ENCODE measurements at regions not wholly inside any gene's neighbourhood (a gene's known extent, or its start where the extent isn't known, plus 50 kb on each side); places are given as distances from the start of the nearest gene placed in this dataset.

DNA sequence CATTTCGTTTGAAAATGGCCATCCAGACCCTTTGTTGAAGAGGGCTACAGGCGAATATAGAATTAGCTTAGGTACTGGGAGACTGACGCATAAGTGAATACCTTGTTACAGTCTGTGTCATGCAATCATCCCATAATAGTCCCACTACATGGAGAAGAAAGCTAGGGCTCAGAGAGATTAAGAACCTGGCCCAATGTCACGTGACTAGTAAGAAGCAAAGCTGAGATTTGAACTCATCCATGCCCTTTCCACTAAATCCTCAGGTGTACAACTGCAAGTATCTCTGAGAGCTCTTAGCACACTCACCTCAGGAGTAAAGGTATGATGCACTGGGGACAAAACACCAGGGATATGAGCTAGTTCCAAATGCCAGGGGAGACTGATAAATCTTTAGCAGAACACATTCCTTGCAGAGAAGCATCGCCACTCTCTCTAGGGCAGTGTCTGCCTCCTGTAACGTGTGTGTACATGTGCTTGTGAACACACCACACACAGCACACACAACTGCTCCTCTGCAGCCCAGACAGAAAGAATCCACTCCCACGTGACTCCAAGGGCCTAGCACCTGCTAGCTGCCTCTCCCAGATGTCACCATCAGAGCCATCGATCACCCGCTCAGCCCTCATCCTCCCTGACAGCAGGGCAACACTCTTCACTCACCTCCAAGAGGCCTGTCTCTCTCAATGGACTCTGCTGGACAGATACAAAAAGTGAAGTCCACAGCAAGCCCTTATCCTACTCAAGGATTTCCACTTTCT is 402.8 kb downstream of the NXPE2 start:
- no peak for DNase-seq (ENCODE audit: low spot score)

DNA sequence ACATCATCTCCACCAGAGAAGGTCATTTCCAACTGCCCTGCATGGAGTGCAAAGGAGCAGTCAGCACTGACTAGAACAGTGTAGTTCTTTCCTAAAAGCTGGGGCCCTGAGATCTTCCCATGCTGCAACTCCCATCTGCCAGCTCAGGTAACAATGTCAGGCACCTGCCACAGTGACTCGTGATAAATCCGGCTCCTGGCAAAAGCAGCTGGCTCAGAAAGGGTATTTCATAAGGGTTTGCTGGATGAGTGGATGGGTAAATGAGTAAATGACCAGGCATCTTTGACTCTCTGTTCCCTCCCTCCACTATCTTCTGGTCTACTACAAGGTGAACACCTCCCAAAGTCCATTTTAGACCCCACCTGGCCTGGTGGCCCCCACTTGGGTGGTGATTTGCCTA is 403.6 kb downstream of the NXPE2 start:
- no peak for DNase-seq (ENCODE audit: low spot score)

DNA sequence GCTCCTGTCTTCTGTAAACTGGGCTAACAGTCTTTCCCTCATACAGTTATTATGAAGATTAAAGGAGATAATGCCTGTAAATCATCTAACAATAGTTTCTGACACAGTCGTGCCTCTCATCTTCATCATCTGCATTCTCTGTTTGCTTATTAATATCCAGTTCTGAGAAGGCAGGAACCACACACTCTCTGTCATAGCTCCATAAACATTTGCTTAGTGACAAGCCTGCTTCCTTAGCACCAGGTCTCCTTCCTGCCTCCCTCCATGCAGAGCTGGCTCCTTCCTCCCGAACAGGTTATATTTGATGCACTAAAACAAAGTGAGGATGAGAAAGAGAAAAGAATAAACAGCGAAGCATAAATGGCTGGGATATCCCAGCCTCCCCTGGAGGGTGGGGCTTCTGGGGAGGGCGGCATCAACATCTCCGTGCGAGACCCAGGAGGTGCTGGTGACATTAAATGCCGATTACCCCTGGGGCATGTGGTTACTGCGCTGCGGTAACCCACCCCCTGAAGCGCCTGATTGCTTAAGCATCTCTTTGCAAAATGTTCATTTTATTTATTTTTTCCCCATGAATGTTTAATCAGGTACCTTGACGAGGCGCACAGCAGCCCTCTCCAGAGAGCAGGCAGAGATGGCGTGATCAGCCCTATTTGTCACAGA is 404.9 kb downstream of the NXPE2 start:
- DNase-seq (ENCODE audit: low spot score): no peak

DNA sequence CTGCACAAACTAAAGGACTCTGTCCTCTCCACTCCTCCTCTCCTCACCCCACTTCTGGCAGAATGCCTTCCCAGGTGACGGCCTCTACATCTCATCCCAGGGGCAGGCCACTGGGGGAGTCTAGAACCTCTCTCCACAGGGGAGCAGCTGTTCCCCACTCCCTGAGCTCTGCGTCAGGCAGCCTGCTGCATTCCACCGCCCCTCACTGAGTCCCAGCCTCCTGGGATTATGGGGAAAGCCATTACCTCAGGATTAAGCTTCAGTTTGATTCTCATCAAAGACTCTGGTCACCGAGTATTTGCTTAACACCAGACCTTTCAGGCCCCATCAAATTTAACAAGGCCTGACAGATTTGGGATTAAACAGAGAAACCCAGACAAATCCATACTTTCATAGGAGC is 405.9 kb downstream of the NXPE2 start:
- DNase-seq (ENCODE audit: low spot score): no peak

DNA sequence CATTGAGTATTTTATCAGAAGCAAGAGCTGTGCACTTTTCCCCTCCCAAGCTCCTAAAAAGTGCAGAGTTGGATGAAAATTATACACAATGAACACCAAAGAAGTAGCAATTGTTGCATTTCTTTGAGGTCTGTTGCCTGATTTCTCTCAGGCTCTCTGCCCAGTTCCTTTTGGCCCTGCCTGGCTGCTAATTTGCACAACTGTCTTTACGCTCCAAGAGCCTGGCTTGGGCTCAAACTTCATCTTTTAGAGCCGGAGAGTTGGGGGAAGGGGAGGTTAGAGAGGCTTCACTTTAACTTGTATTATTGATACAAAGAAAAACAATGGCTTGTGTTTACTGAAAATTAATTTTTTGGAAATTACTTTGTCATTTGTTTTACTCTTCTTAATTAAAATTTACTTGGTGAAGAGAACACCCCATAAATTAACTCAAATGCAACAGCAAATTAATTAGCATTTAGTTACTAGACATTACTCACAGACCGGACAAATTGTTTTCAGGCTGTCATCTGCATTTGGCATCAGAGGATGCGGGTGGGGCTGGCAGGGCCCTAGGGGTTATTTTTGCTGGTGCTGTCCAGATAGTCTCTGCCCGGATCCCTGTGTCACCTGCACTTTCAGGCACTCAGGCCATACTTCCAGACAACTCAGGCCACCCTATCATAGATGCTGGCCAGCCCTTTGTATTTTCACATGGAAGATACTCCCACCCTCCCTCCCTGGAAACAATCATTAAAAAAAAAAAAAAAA is 407.3 kb downstream of the NXPE2 start:
- no peak for DNase-seq (ENCODE audit: low spot score)

DNA sequence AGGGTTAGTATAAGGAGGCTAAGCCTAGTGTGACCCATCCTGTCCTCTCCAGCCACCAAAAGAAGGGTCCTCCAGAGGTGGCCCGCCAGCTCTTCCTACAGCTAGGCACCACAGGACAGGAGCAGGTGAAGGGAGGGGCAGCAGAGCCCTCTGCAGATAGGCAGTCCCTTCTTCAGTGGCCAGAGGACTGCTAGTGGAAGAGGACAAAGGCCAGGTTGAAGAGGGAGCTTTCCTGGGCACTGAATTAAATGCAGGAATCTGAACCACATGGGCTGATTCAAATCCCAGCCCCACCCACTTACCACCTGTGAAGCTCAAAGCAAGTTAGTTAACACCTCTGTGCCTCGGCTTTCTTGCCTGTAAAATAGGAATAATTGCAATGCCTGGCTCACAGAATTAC is 409.5 kb downstream of the NXPE2 start:
- no peak for DNase-seq (ENCODE audit: low spot score)

DNA sequence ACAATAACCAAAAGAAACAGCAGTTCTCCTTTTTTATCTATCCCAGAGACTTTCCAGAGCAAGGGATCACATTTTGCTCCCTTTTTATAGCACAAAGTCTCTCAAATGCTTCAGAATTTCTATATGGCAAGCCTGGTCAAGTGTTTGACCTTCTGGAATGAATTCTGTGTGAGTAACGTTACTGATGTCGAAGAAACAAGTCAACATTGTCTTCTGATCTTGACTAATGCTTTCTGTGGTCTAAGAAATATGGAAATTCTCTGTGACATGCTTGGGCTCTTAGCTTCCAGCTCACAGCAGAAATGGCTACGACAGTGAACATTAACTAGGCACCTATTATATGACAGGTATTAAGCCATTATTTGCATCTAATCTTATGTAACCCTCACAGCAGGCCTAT is 411.7 kb downstream of the CADM1 start:
- DNase-seq (ENCODE audit: low spot score): no peak

DNA sequence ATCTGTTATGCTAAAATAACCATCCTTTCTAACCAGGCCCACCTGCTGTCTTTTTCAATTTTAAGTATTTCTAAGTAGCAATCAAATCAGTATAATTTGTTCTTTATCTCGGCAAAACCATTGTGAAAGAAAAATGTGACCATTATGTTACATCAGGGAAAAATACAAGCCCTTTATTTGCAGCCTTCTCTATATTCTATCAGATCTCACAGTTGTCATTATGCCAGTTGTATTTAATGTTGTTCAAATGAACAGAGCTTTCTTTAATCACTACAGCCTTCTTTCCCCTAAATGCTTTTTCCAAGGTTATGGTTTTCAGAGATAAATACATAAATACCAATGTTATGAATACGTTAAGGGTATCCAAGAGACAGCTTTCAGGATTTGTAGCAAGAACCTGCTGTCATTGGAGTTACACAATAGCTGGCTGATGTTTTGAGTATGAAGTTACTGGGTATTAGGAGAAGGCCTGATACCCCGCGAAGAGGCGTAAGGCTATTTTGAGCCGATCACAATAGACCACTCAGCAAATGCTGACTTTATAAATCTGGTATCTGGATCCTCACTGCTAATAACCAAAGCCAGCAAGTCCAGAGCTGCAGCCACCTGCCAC is 406.3 kb downstream of the CADM1 start:
- DNase-seq (ENCODE audit: low spot score): no peak

DNA sequence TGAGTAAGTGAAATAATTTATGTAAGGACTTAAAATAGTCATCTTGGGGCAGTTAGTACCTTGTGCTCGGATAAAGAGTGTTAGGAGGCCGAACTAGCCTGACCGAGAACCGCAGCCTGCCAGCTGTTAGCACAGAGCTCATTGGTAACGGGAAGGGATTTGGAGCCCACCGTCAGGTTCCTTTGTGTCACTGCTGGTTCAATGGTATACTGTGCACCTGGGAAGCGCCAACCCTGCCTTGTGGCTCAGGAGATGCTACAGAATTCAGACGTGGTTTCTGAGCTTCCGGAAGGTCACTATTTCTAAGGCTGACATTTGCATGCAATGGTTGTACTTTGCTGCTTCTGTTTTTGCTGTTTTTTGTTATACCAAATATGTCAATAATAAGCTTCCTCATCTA is 403.5 kb downstream of the CADM1 start:
- DNase-seq (ENCODE audit: low spot score): no peak

DNA sequence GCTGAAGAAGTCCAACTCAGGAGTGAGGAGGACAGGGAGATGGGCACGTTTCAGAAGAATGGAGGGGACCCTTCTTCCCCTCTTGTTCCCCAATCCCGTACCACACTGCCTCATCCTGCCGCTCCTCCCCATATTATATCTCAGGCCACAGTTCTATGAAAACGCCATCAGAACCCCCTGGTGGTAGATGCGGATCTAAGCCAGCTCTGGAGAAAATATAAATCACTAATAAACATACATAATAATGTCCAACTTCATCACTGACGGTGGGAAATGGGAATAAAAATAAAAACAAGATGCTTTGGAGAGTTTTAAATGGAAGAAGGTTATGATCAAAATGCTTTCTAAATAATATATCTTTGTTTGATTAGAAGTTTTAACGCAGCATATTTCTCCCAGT is 400.3 kb downstream of the CADM1 start:
- no peak for DNase-seq (ENCODE audit: low spot score)

DNA sequence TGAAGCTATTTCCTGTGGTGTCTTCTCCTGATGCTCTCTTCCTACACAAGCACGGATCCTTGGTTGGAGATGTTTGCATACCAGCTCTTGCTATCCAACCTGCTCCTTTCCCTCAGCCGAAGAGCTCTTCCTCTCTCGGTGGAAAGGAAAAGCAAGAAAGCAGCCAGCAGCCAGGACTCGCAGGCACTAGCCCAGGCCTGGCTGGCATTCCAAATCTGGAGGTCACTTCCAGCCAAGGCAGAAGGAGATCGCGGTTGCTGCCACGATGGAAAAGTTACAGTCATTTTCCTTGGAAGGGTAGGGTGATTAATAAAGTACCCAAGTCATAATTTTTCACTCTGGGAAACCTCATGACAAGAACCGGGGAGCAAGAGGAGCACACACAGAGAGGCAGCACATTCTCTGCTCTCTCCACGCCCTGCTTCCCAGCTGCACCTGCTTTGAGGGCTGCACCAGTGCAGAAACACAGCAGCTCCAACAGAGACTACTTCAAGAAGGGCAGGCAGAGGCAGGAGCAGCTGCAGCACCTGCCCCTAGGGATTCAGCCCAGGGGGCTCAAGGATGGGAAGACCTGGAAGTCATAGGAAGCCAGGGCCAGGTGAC is 399.3 kb downstream of the CADM1 start:
- DNase-seq (ENCODE audit: low spot score): no peak

DNA sequence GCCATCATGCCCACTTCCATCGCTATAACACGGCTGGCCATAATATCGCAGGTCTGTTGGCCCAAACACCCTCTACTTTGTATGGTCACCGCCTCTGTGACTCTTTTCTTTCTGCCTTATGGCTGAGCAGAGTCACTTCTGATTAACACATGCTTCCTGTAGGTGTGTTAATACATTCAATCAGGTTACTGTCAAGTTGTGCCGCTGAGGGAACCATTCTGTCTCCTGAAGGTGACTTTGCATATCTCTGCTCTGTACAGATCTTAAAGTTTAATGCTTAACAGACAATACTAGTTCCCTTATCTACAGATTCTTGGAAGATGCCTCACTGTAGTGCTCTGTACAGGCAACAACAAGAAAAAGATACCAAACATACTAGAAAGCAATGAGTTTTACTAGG is 393.1 kb downstream of the CADM1 start:
- no peak for DNase-seq (ENCODE audit: low spot score)

DNA sequence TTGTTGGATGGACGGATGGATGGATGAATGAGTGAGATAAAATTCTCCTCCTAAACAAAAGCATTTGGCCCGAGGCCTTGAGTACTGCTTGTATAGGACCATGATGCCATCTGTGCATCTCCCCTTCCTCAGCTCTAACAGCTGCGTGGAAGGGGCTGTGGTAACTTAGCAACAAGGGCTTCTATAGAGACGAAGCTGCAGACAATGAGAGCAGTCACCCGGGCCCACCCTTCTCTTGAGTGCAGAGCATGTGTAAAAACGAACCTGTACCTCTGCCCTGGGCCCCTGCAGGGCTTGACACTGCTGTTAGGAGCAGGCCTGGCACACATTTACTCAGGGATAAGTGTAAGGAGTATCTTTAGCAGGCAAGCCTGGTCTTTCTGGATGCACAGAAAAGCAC is 391.5 kb downstream of the CADM1 start:
- DNase-seq (ENCODE audit: low spot score): no peak

DNA sequence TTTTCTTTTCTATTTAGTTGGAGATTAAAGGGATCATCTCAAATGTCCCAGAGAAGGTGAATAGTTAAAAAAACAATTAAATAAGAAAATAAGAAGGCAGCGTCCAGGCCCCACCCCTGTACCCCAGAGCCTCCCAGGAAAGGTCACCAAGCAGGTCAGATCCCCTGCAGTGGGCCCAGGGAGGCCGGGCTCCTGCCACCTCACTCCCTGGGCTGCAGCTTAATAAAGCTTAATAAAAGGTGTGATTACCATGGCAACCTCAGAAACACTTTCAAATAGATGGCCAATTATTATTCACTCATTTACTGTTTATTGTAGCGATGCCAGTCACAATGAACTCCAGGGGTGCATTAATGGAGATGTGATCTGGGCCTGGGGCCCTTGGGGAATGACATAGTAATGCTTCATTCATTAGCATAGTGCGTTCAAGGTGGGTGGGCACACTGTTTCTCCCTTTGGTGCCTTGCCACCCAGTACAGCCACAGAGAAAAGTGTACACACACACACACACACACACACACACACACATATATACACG is 386.2 kb downstream of the CADM1 start:
- no peak for DNase-seq (ENCODE audit: low spot score)

DNA sequence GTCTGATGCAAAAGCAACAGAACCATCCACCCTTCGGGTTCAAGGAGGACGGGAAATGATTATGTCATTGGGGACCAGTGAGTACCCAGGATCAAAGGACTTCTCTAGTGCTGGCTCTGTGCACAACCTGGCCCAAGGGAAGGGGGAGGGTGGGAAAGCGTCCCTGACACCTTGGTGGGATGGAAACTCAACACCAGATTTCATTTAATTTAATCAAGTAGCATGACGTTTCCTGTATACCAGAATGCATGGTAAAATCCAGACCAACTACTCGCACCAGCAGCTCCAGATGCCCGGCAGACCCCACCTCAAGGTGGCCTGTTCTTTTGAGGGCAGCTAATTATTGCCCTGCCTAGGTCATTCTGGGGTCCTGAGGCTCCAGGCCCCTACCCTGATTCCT is 385.1 kb downstream of the CADM1 start:
- no peak for DNase-seq (ENCODE audit: low spot score)

Data from kidney capillary endothelial cell (primary cell).